Hepatocyte (in vitro differentiated cells): ENCODE measurements at regions not wholly inside any gene's neighbourhood (a gene's known extent, or its start where the extent isn't known, plus 50 kb on each side); places are given as distances from the start of the nearest gene placed in this dataset.

ENCODE experiments used
- EZH2phosphoT487 ChIP-seq: fragments of 200-600 bp; sonication (generic); IDR thresholded peaks from one replicate; pipeline ENCODE4 v1.6.1; 2018; ENCODE audit warnings: antibody characterized with exemption, mild to moderate bottlenecking, low read depth, moderate library complexity; ENCODE audit not compliant: unreplicated experiment, severe bottlenecking
- TF ChIP-seq, protein P1 (sequence below): fragments of 200-600 bp; sonication (generic); IDR thresholded peaks from 2 replicates; pipeline ENCODE4 v1.5.1; 2016; ENCODE audit warnings: antibody characterized with exemption, mild to moderate bottlenecking; ENCODE audit not compliant: poor library complexity

DNA sequence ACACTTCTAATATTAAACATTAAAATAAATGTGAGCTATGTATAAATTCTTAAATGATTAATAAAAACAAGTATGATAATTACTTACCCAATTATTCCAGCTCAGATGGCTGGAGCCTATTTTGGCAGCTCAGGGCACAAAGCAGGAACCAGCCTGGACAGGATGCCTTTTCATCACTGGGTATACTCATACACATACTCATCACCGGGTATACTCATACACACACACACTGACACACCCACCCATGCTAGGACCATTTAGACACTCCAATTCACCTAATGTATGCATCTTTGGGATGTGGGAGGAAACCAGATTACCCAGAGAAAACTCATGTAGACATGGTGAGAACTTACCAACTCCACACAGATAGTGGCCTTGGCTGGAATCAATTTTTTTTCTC lies 57.9 kb upstream of the CNOT2 start:
- TF ChIP-seq, protein P1, sequence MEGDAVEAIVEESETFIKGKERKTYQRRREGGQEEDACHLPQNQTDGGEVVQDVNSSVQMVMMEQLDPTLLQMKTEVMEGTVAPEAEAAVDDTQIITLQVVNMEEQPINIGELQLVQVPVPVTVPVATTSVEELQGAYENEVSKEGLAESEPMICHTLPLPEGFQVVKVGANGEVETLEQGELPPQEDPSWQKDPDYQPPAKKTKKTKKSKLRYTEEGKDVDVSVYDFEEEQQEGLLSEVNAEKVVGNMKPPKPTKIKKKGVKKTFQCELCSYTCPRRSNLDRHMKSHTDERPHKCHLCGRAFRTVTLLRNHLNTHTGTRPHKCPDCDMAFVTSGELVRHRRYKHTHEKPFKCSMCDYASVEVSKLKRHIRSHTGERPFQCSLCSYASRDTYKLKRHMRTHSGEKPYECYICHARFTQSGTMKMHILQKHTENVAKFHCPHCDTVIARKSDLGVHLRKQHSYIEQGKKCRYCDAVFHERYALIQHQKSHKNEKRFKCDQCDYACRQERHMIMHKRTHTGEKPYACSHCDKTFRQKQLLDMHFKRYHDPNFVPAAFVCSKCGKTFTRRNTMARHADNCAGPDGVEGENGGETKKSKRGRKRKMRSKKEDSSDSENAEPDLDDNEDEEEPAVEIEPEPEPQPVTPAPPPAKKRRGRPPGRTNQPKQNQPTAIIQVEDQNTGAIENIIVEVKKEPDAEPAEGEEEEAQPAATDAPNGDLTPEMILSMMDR = no peak
- no peak for TF ChIP-seq EZH2phosphoT487
